GM10266 (cell line): ENCODE measurements at regions not wholly inside any gene's neighbourhood (a gene's known extent, or its start where the extent isn't known, plus 50 kb on each side); places are given as distances from the start of the nearest gene placed in this dataset.
"Not testable (repeated sequence)": the region's sequence is repeated elsewhere in the genome, so short reads cannot be mapped to it uniquely, and the experiment has no call there.

ENCODE experiments used
- DNase-seq: peaks from one replicate; pipeline ENCODE4 v3.0.0; 2012; ENCODE audit errors: extremely low spot score
- CTCF ChIP-seq: IDR thresholded peaks from 2 replicates; pipeline ENCODE4 v1.5.1; 2012; ENCODE audit warnings: mild to moderate bottlenecking, low read depth; ENCODE audit not compliant: control insufficient read depth, insufficient read depth; ENCODE audit errors: missing control alignments

DNA sequence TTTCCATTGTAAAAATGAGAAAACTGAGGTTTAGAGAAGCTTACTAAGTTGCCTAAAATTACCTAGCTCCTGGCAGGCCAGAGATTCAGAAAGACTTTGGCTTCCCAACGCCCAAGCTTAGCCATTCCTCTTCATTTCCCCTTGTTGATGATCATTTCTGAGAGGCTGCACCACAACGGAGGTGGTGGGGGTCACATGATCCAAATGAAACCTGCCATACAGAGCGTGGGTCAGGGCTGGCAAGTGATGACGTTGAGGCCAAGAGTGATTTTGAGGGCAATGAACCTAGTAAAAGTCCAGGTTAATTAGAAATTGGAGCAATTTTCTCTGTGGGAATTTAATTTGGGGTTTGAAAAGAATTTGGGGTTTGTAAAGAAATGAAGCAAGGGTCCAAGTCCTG lies 109.9 kb downstream of the TMEM182 start:
- no peak for TF ChIP-seq CTCF
- no peak for DNase-seq

GRCh38 chr2:102872388-102872787 lies 110.6 kb downstream of the TMEM182 start:
- DNase-seq: no peak
- TF ChIP-seq CTCF: peak; percentile 16

GRCh38 chr2:102879513-102879912 lies 117.7 kb downstream of the TMEM182 start:
- DNase-seq: not testable (repeated sequence)

DNA sequence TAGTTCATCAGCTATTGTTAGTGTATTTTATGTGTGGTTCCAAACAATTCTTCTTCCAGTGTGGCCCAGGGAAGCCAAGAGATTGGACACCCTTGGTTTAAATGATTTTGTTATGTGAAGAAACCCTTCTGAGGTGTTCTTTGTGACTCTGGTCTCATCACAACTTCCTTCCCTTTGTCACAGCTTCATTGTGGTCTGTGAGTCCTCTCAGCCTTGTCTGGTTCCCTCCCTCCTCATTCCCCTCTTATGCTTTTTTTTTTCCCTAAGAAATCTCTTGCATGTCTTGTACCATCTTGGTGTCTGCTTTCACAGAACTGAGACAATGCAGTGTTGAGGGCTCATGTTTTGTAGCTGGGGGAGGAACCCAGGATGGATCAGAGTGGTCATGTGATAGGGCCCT lies 118.9 kb downstream of the TMEM182 start:
- DNase-seq: no peak

GRCh38 chr2:102886216-102886893 lies 124.5 kb downstream of the TMEM182 start:
- no peak for DNase-seq
- TF ChIP-seq CTCF: no peak

More for the DNA sequence above, 118.9 kb downstream of the TMEM182 start:
- TF ChIP-seq CTCF: no peak

DNA sequence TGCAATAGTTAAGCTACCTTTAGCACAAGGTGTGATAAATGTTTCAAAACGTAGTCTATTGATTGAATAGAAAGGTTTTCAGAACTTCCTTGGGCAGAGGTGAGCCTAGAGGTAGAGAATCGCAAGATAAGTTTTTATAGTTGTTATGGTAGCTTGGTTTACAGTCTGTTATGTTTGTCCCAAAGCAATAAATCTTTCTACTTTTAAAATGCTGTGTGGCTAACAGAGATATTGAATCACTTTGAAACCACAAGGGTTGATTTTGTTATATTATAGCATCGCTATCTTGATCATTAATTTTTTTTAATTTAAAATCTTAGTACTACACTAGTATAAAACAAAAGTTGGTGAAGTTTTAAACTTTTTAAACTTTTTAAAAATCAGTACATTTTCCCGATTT lies 126.7 kb downstream of the TMEM182 start:
- TF ChIP-seq CTCF: no peak
- no peak for DNase-seq

- DNase-seq: no peak
- TF ChIP-seq CTCF: no peak
These were observed 129.5 kb downstream of the TMEM182 start for GRCh38 chr2:102891296-102891695.
